ENCODE measurements at regions not wholly inside any gene's neighbourhood (a gene's known extent, or its start where the extent isn't known, plus 50 kb on each side); places are given as distances from the start of the nearest gene placed in this dataset.

DNA sequence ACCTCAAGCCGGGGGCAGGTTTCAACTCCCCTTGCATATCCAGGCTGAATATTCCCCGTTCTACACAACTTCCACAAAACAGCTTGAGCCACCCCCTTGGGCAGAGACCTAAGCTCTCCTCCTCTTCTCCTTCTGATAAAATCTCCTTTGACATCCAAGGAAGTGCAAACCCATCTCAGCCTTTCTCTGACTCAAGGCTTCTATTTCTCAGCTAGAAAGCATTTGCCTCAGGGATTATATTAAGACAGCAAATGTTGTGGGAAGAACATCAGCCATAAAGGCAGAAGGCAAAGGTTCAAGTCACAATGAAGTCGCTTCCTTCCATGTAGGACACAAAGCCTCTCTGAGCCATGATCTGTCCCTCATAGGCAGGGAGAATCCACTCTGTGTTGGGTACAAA, 386.6 kb upstream of the ARID1B start:
- TF ChIP-seq EZH2 (IDR thresholded peaks at IDR 0.05), result no peak
- no peak for TF ChIP-seq POLR2AphosphoS5 (IDR thresholded peaks at IDR 0.05; ENCODE audit: borderline replicate concordance, low read depth, low read length)
- TF ChIP-seq FOXP2 (optimal IDR thresholded peaks at IDR 0.05; ENCODE audit: control extremely low read depth, extremely low read length, insufficient read depth), result no peak

All from SK-N-MC (cell line).